ENCODE measurements at regions not wholly inside any gene's neighbourhood (a gene's known extent, or its start where the extent isn't known, plus 50 kb on each side); places are given as distances from the start of the nearest gene placed in this dataset.
A peak's percentile ranks its signal among the peaks of the same experiment; 100 is the strongest.

DNA sequence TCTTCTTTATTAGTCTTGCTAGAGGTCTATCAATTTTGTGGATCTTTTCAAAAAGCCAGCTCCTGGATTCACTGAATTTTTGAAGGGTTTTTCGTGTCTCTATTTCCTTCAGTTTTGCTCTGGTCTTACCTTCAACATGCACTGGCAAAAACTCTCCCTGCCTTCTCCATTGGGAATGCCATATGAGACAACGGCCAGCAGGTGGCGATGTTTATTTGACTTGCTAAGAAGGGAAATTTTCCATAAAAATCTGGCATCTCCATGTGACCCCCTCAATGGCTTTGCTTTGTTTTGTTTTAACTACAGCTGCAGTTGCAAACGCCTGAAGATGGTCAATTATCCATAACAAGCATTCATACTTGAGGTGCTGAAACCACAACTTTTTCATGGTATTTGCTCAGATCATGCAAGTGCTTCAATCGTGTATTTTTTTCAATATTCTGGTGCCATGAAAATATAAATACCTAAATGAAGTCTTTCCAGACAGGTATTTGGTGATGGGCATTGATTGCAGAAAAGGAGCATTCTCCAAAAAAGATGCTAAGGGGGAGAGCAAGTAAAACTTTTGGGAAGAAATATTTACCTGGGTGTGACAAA is 449.4 kb downstream of the CDY2B start:
- ATAC-seq (ENCODE audit: insufficient read depth, low read depth) (no peak), DNase-seq (peak; percentile 15)
- H2AFZ ChIP-seq (ENCODE audit: low read depth, low read length): no peak overlapping the region
- no peaks in the 10 kb centered on the region for H4K20me1 ChIP-seq (ENCODE audit: insufficient read depth, low read length)
- no peaks in the 10 kb centered on the region for H3K9me3 ChIP-seq (ENCODE audit: insufficient read depth, low read length, severe bottlenecking)
- no peaks in the 10 kb centered on the region for H3K36me3 ChIP-seq (ENCODE audit: insufficient read depth, low read length)
- H3K27ac ChIP-seq (ENCODE audit: low read length): no peak overlapping the region
- no peak for TF ChIP-seq EZH2 (IDR thresholded peaks at IDR 0.05; ENCODE audit: borderline replicate concordance, low read depth, low read length, severe bottlenecking)
- peak; percentile 70 for TF ChIP-seq CTCF (IDR thresholded peaks at IDR 0.05; ENCODE audit: borderline replicate concordance, extremely low read depth, low read length, poor library complexity, severe bottlenecking)
- no peaks in the 10 kb centered on the region for H3K79me2 ChIP-seq (ENCODE audit: insufficient read depth, low read length)
- no peak overlapping the region for H3K4me2 ChIP-seq (ENCODE audit: insufficient read depth, low read length)
- no peaks in the 10 kb centered on the region for H3K4me1 ChIP-seq (ENCODE audit: insufficient read depth, low read length)
- H3K4me3 ChIP-seq (ENCODE audit: low read depth in 1 of 2, low read length in 2 of 2): no peak overlapping the region
- no peak overlapping the region for H3K9ac ChIP-seq (ENCODE audit: low read depth, low read length)
- no peaks in the 10 kb centered on the region for H3K27me3 ChIP-seq (ENCODE audit: insufficient read depth, low read length, poor library complexity)

DNA sequence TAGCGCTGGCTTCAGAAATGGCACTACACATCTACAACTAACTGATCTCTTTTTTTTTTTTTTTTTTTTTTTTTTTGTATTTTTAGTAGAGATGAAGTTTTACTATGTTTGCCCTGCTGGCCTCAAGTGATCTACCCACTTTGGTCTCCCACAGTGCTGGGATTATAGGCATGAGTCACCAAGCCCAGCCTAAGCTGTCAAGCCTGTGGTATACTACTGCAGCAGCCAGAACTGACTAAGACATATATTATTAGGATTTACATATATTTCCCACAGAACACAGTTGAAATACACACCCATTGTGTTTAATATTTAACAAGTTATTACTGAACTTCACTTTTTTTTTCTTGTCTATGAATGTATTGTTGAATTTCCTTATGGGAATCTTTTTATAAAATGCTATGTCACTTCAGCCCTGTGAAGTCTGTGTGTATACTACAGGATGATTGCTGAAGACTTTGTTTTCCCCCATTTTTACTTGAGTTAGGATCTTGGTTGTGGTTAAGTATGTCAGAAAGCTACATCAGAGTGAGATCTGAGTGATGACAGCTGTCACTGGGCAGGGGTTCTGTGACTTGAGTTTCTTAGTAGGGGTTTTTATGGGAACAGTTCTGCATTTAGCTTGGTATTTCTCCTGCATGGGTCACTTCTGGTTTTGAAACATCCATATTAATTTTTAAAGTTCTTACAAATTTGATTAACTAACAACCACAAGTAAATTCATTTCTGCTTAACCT is 481.5 kb downstream of the CDY2B start:
- Histone ChIP-seq H3K79me2 (ENCODE audit: insufficient read depth, low read length) (no peaks in the 10 kb centered on the region), H3K27ac (ENCODE audit: low read length) (no peak overlapping the region), H3K9me3 (ENCODE audit: insufficient read depth, low read length, severe bottlenecking) (no peaks in the 10 kb centered on the region), H2AFZ (ENCODE audit: low read depth, low read length) (no peak overlapping the region), H3K4me1 (ENCODE audit: insufficient read depth, low read length) (no peaks in the 10 kb centered on the region), H3K36me3 (ENCODE audit: insufficient read depth, low read length) (no peaks in the 10 kb centered on the region), H3K4me2 (ENCODE audit: insufficient read depth, low read length) (no peak overlapping the region), H3K4me3 (ENCODE audit: low read depth in 1 of 2, low read length in 2 of 2) (no peak overlapping the region), H4K20me1 (ENCODE audit: insufficient read depth, low read length) (no peaks in the 10 kb centered on the region), H3K27me3 (ENCODE audit: insufficient read depth, low read length, poor library complexity) (no peaks in the 10 kb centered on the region), H3K9ac (ENCODE audit: low read depth, low read length) (no peak overlapping the region)
- no peak for TF ChIP-seq CTCF (IDR thresholded peaks at IDR 0.05; ENCODE audit: borderline replicate concordance, extremely low read depth, low read length, poor library complexity, severe bottlenecking)
- TF ChIP-seq EZH2 (IDR thresholded peaks at IDR 0.05; ENCODE audit: borderline replicate concordance, low read depth, low read length, severe bottlenecking): no peak
- ATAC-seq (ENCODE audit: insufficient read depth, low read depth): no peak
- no peak for DNase-seq

- no peaks in the 10 kb centered on the region for H3K27me3 ChIP-seq (ENCODE audit: insufficient read depth, low read length, poor library complexity)
- no peak overlapping the region for H3K9ac ChIP-seq (ENCODE audit: low read depth, low read length)
- DNase-seq (no peak), ATAC-seq (ENCODE audit: insufficient read depth, low read depth) (no peak)
- H4K20me1 ChIP-seq (ENCODE audit: insufficient read depth, low read length): no peaks in the 10 kb centered on the region
- no peak overlapping the region for H3K4me2 ChIP-seq (ENCODE audit: insufficient read depth, low read length)
- no peak overlapping the region for H3K27ac ChIP-seq (ENCODE audit: low read length)
- no peak overlapping the region for H3K4me3 ChIP-seq (ENCODE audit: low read depth in 1 of 2, low read length in 2 of 2)
- TF ChIP-seq CTCF (IDR thresholded peaks at IDR 0.05; ENCODE audit: borderline replicate concordance, extremely low read depth, low read length, poor library complexity, severe bottlenecking) (no peak), EZH2 (IDR thresholded peaks at IDR 0.05; ENCODE audit: borderline replicate concordance, low read depth, low read length, severe bottlenecking) (no peak)
- H3K79me2 ChIP-seq (ENCODE audit: insufficient read depth, low read length): no peaks in the 10 kb centered on the region
- H2AFZ ChIP-seq (ENCODE audit: low read depth, low read length): no peak overlapping the region
- H3K36me3 ChIP-seq (ENCODE audit: insufficient read depth, low read length): no peaks in the 10 kb centered on the region
- no peaks in the 10 kb centered on the region for H3K9me3 ChIP-seq (ENCODE audit: insufficient read depth, low read length, severe bottlenecking)
- H3K4me1 ChIP-seq (ENCODE audit: insufficient read depth, low read length): no peaks in the 10 kb centered on the region
Observed at GRCh38 chrY:17397659-17398058, 482.4 kb downstream of the CDY2B start.

Measured in DND-41 (cell line).